ENCODE measurements at regions not wholly inside any gene's neighbourhood (a gene's known extent, or its start where the extent isn't known, plus 50 kb on each side); places are given as distances from the start of the nearest gene placed in this dataset.

DNA sequence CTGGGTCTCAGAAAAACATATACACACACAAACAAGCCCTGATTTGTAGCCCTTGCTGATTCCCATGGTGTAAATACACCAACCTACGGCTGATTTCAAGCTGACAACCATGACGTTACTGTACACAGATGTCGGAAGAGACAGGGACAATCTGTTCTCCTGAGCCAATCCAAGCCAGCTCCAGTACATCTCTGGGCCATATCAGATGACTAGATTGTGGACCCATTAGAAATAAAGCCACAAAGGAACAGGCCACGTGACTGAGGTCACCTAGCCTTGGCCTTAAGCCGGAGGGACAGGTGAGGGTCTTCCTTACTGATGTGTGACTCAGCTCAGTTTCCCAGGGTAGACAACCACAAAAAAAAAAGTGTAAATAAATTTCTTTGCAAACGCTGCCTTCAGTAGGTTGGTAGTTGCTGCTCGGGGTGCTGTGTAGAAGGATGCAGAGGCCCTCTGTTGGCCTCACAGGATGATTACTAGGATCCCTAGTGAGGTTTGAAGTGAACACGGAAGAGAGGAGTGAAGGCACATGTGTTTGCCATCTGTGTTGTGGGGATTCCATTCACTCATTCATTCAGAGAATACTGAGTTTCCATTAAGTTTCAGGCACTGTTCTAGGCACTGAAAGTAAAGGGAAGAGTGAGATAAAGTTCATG lies 99.0 kb upstream of the LARGE1 start:
- TF ChIP-seq, protein P1, sequence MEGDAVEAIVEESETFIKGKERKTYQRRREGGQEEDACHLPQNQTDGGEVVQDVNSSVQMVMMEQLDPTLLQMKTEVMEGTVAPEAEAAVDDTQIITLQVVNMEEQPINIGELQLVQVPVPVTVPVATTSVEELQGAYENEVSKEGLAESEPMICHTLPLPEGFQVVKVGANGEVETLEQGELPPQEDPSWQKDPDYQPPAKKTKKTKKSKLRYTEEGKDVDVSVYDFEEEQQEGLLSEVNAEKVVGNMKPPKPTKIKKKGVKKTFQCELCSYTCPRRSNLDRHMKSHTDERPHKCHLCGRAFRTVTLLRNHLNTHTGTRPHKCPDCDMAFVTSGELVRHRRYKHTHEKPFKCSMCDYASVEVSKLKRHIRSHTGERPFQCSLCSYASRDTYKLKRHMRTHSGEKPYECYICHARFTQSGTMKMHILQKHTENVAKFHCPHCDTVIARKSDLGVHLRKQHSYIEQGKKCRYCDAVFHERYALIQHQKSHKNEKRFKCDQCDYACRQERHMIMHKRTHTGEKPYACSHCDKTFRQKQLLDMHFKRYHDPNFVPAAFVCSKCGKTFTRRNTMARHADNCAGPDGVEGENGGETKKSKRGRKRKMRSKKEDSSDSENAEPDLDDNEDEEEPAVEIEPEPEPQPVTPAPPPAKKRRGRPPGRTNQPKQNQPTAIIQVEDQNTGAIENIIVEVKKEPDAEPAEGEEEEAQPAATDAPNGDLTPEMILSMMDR (IDR thresholded peaks at IDR 0.05), result no peak
- TF ChIP-seq EZH2 (IDR thresholded peaks at IDR 0.05; ENCODE audit: borderline replicate concordance, insufficient read depth, low read depth, low read length, poor library complexity, severe bottlenecking), result no peak

Data from B cell (primary cell).